ACC112 (cell line): ENCODE measurements at regions not wholly inside any gene's neighbourhood (a gene's known extent, or its start where the extent isn't known, plus 50 kb on each side); places are given as distances from the start of the nearest gene placed in this dataset.

Source experiments
- H2AFZ ChIP-seq: fragments of 200-600 bp; sonication (generic); one replicate; pipeline ENCODE4 v1.6.0; 2017; ENCODE audit warnings: antibody characterized with exemption, low read length; ENCODE audit not compliant: unreplicated experiment
- H3K27ac ChIP-seq: fragments of 200-600 bp; sonication (generic); 2 replicates; pipeline ENCODE4 v1.5.1; 2014; ENCODE audit warnings: low read depth, mild to moderate bottlenecking, antibody characterized with exemption, low read length, moderate library complexity
- H3K27me3 ChIP-seq: fragments of 200-600 bp; sonication (generic); 2 replicates; pipeline ENCODE4 v1.6.1; 2014; ENCODE audit warnings: mild to moderate bottlenecking, antibody characterized with exemption, low read length, moderate library complexity, mixed read lengths; ENCODE audit not compliant: insufficient read depth
- H3K36me3 ChIP-seq: fragments of 200-600 bp; sonication (generic); 2 replicates; pipeline ENCODE4 v1.6.1; 2016; ENCODE audit warnings: mild to moderate bottlenecking, antibody characterized with exemption, low read length, moderate library complexity, mixed read lengths; ENCODE audit not compliant: insufficient read depth
- H3K4me1 ChIP-seq: fragments of 200-600 bp; sonication (generic); one replicate; pipeline ENCODE4 v1.6.1; 2016; ENCODE audit warnings: low read length, mixed read lengths; ENCODE audit not compliant: insufficient read depth, unreplicated experiment, control insufficient read depth
- H3K4me3 ChIP-seq: fragments of 200-600 bp; sonication (generic); 2 replicates; pipeline ENCODE4 v1.5.1; 2014; ENCODE audit warnings: mild to moderate bottlenecking, low read depth, low read length
- H3K79me2 ChIP-seq: fragments of 200-600 bp; sonication (generic); one replicate; pipeline ENCODE4 v1.6.0; 2016; ENCODE audit warnings: low read length; ENCODE audit not compliant: control insufficient read depth, unreplicated experiment, insufficient read depth

GRCh38 chr15:91521548-91521947 lies 332.0 kb upstream of the SLCO3A1 start:
- H3K4me3 ChIP-seq = no peak overlapping the region
- H3K36me3 ChIP-seq = no peaks in the 10 kb centered on the region
- H2AFZ ChIP-seq = no peak overlapping the region
- peaks cover 9% of the 10 kb centered on the region; the same call in 1 of the 2 replicates for H3K27me3 ChIP-seq
- H3K27ac ChIP-seq = no peak overlapping the region
- peaks cover 36% of the 10 kb centered on the region for H3K4me1 ChIP-seq
- no peaks in the 10 kb centered on the region for H3K79me2 ChIP-seq

GRCh38 chr15:91521996-91522395 lies 331.5 kb upstream of the SLCO3A1 start:
- Histone ChIP-seq H2AFZ (no peak overlapping the region), H3K4me3 (no peak overlapping the region), H3K4me1 (peaks cover 32% of the 10 kb centered on the region), H3K27me3 (peaks cover 13% of the 10 kb centered on the region; the same call in 1 of the 2 replicates), H3K27ac (peak overlapping the region; percentile 8; the same call in 1 of the 2 replicates), H3K36me3 (no peaks in the 10 kb centered on the region), H3K79me2 (no peaks in the 10 kb centered on the region)

- H3K27ac ChIP-seq = peak overlapping the region; percentile 8; the same call in 1 of the 2 replicates
- peaks cover 19% of the 10 kb centered on the region; the same call in 1 of the 2 replicates for H3K27me3 ChIP-seq
- H2AFZ ChIP-seq = no peak overlapping the region
- H3K4me1 ChIP-seq = peaks cover 27% of the 10 kb centered on the region
- no peak overlapping the region for H3K4me3 ChIP-seq
- H3K79me2 ChIP-seq = no peaks in the 10 kb centered on the region
- no peaks in the 10 kb centered on the region for H3K36me3 ChIP-seq
These were observed 330.7 kb upstream of the SLCO3A1 start for GRCh38 chr15:91522605-91523332.

GRCh38 chr15:91523596-91523995 lies 329.9 kb upstream of the SLCO3A1 start:
- Histone ChIP-seq H3K4me3 (no peak overlapping the region), H3K27ac (no peak overlapping the region), H3K36me3 (no peaks in the 10 kb centered on the region), H3K27me3 (peaks cover 27% of the 10 kb centered on the region), H2AFZ (no peak overlapping the region), H3K4me1 (peaks cover 20% of the 10 kb centered on the region), H3K79me2 (no peaks in the 10 kb centered on the region)

- Histone ChIP-seq H3K4me1 (peaks cover 20% of the 10 kb centered on the region), H3K36me3 (no peaks in the 10 kb centered on the region), H3K27ac (no peak overlapping the region), H3K27me3 (peaks cover 37% of the 10 kb centered on the region), H3K4me3 (no peak overlapping the region), H2AFZ (no peak overlapping the region), H3K79me2 (no peaks in the 10 kb centered on the region)
These were observed 329.0 kb upstream of the SLCO3A1 start for GRCh38 chr15:91524534-91524933.

GRCh38 chr15:91525751-91526150 lies 327.8 kb upstream of the SLCO3A1 start:
- H2AFZ ChIP-seq = no peak overlapping the region
- H3K4me3 ChIP-seq = no peak overlapping the region
- H3K27ac ChIP-seq = no peak overlapping the region
- peaks cover 47% of the 10 kb centered on the region for H3K27me3 ChIP-seq
- peaks cover 20% of the 10 kb centered on the region for H3K4me1 ChIP-seq
- no peaks in the 10 kb centered on the region for H3K79me2 ChIP-seq
- no peaks in the 10 kb centered on the region for H3K36me3 ChIP-seq

GRCh38 chr15:91526424-91526823 lies 327.1 kb upstream of the SLCO3A1 start:
- Histone ChIP-seq H2AFZ (no peak overlapping the region), H3K27ac (no peak overlapping the region), H3K79me2 (no peaks in the 10 kb centered on the region), H3K36me3 (no peaks in the 10 kb centered on the region), H3K4me3 (no peak overlapping the region), H3K4me1 (peaks cover 16% of the 10 kb centered on the region), H3K27me3 (peaks cover 49% of the 10 kb centered on the region)

- no peaks in the 10 kb centered on the region for H3K36me3 ChIP-seq
- no peak overlapping the region for H2AFZ ChIP-seq
- H3K27ac ChIP-seq = no peak overlapping the region
- no peaks in the 10 kb centered on the region for H3K79me2 ChIP-seq
- no peak overlapping the region for H3K4me3 ChIP-seq
- H3K27me3 ChIP-seq = peaks cover 49% of the 10 kb centered on the region
- no peaks in the 10 kb centered on the region for H3K4me1 ChIP-seq
These were observed 324.7 kb upstream of the SLCO3A1 start for GRCh38 chr15:91528801-91529200.

- Histone ChIP-seq H3K27me3 (peaks cover 49% of the 10 kb centered on the region), H3K27ac (no peak overlapping the region), H3K36me3 (no peaks in the 10 kb centered on the region), H3K4me3 (no peak overlapping the region), H2AFZ (no peak overlapping the region), H3K4me1 (no peaks in the 10 kb centered on the region), H3K79me2 (no peaks in the 10 kb centered on the region)
These were observed 324.0 kb upstream of the SLCO3A1 start for GRCh38 chr15:91529534-91529933.

- H3K4me3 ChIP-seq = no peak overlapping the region
- no peaks in the 10 kb centered on the region for H3K36me3 ChIP-seq
- no peak overlapping the region for H3K27ac ChIP-seq
- H3K27me3 ChIP-seq = peaks cover 49% of the 10 kb centered on the region
- H3K79me2 ChIP-seq = no peaks in the 10 kb centered on the region
- H2AFZ ChIP-seq = no peak overlapping the region
- H3K4me1 ChIP-seq = no peaks in the 10 kb centered on the region
These were observed 323.2 kb upstream of the SLCO3A1 start for GRCh38 chr15:91530279-91530678.

- Histone ChIP-seq H2AFZ (no peak overlapping the region), H3K4me3 (no peak overlapping the region), H3K79me2 (no peaks in the 10 kb centered on the region), H3K27me3 (peaks cover 45% of the 10 kb centered on the region), H3K27ac (no peak overlapping the region), H3K4me1 (peaks cover 3% of the 10 kb centered on the region), H3K36me3 (no peaks in the 10 kb centered on the region)
These were observed 322.4 kb upstream of the SLCO3A1 start for GRCh38 chr15:91530956-91531582.
